ENCODE measurements at regions not wholly inside any gene's neighbourhood (a gene's known extent, or its start where the extent isn't known, plus 50 kb on each side); places are given as distances from the start of the nearest gene placed in this dataset.

DNA sequence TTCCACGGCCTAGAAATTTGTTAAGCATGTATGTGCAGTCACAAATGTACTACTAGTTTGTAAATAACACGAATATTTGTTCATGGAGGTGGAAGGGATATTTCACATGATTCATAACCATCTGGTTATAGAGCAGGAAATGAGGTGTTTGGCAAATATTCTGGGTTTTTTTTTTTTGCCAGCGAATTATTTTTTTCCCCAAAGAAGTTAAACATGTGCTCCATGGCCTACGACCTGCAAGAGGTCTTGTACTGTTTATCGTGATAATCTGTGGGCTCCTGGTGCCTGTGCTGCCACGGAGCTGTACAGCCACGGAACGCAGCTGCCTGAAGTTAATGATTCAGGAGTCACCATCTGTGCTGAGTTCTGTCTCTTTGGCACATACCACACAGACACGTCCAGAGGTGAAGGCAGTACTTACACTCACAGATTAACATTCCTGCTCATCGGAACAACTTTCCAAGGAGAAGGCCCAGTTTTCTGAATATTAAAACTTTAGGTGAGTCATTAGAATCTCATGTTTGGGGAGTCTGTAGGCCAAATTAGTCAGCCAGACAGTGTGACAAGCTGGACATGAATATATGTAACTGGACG, 156.3 kb downstream of the TMX1 start:
- DNase-seq = no peak

DNA sequence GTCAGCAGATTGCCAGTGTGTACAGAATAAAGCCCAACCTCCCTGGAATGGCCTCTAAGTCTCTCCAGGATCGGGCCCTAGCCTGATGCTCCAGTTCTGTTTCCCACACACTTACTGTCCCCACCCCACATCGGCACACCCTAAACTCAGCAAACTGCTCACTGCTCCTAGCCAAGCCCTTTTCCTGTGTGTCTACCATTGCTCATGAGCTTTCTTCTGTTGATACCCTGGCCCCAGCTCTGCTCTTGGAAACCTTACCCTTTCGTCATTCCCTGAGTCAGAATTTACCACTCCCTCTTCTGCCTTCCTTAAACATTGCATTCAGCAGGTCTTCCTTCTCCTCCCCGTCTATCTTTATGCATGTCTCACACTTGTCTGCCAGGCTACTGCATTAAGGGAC, 158.9 kb downstream of the TMX1 start:
- DNase-seq = no peak

DNA sequence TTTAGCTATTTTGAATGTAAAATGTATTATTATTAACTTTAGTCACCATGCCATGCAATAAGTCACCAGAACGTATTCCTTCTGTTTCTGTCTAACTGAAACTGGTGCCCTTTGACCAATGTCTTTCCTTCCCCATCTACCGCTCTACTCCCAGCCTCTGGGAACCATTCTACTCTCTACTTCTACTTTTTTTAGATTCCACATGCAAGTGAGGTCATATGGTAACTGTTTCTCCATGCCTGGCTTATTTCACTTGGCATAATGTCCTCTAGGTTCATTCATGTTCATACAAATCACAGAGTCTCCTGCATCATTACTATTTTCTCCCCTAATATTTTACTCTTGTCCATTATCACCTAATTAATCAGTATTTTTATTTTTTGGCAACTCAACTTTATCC, 160.1 kb downstream of the TMX1 start:
- no peak for DNase-seq

DNA sequence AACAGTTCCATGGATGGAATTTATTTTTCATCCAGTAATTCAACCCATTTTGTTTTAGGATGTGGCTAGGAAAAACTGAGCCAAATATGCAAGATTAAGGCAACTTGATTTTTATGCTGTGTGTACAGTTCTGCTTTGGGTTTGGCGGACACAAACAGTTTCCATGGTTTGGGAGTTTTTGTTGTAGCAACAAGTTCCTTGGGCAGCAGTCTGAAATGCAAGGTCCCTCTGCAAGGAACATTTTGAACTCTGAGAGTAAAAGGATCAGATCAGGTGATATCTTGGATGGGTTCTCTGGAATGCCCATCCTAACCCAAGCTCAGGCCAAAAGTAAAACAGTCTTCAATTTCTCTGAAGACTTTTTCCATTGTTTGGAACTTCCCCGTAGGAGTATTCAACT, 161.2 kb downstream of the TMX1 start:
- no peak for DNase-seq

DNA sequence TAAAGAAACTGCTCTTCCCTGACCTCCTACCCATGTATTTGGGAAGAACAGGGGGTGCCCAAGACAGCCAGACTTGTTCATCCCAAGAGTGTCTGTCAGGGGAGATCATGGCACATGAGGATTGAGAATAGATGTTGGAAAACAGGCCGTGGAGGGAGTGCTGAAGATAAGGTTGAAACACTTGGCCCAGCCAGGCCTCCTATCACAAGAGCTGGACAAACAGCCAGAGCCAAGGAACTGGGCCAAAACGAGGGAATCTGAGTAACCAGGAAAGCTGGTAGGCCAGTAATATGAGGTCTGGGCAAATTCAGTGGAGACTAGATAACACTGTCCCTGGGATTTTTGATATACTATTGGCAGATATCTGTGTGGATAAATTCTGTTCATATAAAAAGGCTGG, 161.7 kb downstream of the TMX1 start:
- no peak for DNase-seq

DNA sequence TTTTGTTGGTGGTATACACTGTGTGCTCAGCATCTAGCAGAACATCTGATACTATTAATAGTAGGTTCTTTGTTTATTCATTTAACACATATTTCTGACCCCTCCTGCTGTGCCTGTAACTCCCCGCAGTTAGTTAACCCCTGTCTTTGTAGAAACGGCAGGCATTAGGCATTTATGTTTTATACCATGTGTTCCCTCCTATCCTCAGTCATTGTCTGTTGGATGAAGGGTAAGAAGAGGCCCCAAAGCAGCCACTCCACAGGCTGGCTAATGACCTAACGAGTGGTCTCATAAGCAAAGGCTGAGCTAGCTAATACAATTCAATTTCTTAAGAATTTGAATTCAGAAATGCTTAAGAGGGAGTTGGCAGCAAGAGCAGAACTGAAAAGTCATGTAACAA, 170.8 kb downstream of the TMX1 start:
- DNase-seq = no peak

DNA sequence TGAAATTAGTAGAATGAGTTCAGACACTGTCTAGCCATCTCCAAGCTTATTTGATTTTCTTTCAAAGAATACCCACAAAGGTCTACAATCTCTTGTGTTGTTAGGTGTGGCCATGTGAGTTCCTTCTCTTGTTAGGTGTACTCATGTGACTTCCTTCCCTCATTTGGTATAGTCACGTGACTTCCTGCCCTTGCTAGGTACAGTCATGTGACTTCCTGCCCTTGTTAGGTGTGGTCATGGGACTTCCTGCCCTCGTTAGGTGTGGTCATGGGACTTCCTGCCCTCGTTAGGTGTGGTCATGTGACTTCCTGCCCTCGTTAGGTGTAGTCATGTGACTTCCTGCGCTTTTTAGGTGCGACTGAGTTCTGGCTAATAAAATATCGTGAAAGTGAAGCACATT, 179.6 kb downstream of the TMX1 start:
- no peak for DNase-seq

DNA sequence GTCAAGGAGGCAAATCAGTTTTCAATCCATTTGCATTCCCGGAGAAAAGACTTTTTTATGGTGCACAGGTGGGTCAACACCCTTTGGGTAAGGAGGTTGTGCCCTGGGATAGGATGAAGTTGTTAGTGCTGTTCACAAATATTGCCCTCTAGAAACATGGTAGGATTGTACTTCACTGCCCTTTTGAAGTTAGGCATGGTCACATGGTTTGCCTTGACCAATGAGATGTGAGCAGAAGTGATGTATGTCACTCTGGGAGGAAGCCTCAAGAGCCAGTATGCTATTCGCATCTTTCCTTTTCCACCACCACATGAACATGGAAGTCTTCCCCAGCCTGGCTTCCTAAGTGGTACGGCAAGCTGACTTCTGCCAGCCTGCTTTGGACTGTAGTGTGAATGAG, 182.7 kb downstream of the TMX1 start:
- DNase-seq = no peak

DNA sequence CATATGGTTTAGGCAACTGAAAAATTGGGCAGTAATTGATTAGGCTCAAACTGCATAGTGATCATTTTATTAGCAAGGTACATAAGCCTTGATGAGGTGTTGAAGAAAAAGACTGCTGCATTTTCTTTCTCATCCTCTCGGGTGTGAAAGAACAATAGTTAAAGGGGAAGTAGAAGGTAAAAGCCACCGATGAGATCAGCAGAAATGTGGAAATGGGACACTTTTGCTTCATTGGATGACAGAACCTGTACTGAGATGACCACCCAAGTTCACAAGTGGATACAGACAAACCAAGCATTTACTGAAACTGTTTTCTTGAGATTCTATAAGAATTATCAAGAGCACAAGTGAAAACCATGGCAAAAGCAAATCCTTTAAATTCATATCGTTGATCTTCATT, 184.0 kb downstream of the TMX1 start:
- no peak for DNase-seq

DNA sequence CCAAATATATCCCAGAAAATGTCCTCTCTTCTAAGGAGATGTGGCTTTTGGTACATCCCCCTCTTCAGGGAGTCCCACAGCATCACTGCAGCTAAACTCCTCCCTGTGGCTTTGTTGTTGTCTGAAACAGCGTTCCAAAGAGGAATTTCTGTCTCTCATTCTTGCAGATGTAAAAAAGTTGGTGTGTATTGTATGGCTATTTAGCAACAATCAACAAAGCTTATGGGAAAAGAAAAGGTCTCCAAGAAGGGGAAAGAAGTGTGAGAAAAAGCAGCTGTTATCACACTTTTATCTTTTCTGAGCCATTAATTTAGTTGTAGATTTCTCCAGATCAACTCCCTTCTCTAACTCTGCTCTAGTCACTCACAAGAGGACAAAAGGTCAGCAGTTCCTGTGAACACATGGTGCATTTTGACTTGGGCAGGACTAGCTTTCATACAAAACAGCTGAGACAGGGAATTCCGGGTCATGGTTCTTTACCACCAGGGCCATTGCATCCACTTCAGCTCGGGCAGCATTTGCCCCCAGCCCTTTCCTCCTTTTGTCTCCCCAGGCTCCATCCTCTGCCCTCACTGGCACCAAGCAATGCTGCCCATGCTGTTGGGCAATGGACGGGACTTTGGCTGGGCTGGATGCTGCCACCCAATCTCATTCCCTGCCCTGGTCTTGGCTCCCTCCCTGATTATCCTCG, 184.7 kb downstream of the TMX1 start:
- DNase-seq = peak; percentile 55

DNA sequence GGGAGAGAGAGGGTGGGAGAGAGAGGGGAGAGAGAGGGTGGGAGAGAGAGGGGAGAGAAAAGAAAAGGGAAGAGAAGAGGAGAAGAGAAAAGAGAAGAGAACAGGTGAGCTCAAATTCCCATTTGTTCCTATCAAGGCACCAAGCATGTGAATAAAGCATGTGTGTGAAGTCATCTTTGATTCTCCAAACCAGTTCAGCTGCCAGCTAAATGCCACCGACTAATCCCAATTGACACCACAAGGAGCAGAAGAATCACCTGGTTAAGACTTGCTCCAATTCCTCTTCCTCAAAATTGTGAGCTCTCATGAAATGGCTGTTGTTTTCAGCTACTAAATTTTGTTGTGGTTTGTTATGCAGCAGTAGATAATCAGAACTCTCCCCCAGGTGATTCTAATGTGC, 188.9 kb downstream of the TMX1 start:
- no peak for DNase-seq

DNA sequence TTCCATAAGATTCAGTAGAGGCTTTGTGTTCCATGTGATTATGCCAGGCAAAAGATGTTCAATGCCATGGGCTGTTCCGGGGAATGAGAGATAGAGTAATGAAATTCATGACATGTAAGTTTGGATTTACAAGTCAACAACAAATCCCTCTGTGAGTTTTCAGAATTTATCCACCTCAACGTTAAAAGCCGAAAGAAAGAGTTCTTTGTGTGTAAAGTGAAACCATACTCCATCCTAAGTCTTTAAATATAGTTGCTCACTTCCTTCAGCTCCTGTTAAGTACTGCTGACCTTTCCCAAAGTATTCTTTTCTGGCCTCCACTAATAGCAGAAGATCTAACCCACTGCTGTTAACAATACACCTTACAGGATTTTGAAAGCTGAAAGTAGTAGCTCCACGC, 190.0 kb downstream of the TMX1 start:
- no peak for DNase-seq

DNA sequence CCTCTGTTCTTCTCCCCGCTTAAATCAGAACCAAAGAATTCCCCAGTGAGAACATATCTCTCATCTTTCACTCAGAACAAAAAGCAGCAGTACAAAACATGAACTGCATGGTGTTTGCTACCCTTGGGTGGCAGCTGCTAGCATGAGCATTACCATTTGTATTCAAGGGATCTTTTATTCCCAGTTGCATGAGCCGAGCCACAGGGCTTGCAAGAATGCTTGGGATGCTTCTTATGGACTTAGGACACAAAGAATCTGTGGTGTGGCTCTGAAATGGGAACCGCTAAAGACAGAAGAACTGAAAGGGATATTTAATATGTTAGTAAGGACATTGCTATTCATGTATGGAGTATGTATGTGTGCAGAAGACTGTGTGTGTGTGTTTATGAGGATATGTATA, 190.6 kb downstream of the TMX1 start:
- DNase-seq = no peak

DNA sequence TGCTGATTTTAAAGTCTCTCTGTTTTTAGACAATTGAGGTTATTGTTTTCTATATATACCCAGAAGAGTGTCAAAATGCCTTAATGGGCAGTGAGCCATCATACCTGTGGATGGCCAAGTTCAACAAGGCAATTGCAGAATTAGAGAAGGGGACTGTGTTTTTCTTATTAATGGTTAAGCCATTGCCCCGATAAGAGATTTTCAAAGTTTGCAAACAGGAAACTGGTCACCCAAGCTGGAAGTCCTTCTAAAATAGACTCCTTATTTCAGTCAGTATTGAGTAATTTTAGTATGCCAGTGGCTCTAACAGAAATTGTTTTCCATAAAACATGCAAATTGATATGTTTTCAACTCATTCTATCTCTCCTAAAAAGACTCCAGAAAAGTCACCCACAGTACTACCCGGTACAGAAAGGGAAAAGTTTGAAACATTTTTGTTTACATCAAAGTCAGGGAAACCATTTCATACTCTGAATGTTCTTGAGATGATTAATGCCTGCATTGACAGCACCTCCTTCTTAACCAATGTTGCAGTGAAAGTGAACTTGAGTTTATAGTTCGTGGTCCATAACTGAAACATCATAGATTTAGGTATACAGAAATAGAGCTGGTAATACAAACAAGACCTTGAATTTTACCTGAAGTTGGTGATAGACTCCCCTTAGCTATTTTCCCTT, 191.1 kb downstream of the TMX1 start:
- DNase-seq = no peak

DNA sequence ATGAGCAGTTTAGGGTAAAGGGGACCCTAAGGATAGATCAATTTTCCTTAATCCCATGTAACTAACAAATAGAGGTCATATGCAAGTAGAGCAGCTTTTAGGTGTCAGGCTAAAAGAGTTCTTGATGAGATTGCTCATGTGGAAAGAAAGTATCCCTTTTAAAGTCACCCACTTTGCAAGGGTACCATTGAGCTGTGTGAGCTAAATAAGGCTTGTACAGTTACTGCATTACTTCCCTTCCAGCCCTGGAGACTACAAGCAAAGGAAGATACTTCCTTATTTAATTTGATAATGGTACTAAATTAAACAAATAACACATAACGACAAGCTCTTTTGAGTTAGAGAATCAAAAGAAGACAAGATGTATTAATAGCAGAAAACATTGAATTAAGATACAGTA, 191.7 kb downstream of the TMX1 start:
- no peak for DNase-seq

DNA sequence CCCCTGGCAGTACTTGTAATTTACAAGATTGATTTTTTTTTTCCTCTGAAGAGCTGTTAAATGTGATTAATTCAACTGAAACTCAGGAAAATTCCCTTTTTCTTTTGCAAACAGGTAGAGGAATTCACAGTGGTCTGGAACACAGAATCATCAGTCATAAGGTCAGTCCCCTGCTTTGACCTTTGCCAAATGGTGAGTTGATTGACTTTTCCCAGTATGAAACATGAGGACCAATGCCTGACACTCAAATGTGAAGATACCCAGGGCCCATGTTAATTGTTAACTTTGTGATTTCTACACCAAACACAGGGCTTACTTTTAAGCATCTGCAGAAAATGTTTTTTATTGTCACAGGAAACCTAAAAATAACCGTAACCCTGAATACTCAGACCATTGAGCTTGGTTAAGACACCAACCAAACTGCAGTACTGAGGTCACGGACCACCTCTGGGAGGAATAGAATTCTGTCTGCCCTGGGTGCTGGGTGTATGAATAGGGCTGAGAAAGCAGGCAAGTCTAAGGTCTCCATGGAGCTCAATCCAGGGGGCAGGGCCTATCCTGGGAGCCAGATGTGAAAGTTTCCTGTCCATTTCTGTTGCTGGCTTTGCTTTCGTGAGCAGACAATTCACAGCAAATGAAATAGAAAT, 192.4 kb downstream of the TMX1 start:
- no peak for DNase-seq

DNA sequence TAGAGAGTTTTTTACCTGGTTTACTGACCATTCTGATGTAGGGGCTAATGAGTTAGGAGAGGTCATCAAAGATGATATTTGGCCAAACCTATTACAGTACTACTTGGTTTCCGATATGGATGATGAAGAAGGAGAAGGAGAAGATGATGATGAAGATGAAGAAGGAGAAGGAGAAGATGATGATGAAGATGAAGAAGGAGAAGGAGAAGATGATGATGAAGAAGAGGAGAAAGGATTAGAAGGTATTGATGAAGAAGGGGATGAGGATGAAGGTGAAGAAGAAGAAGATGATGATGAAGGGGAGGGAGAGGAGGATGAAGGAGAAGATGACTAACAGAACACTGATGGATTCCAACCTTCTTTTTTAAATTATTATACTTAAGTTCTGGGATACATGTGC, 196.6 kb downstream of the TMX1 start:
- DNase-seq = no peak

DNA sequence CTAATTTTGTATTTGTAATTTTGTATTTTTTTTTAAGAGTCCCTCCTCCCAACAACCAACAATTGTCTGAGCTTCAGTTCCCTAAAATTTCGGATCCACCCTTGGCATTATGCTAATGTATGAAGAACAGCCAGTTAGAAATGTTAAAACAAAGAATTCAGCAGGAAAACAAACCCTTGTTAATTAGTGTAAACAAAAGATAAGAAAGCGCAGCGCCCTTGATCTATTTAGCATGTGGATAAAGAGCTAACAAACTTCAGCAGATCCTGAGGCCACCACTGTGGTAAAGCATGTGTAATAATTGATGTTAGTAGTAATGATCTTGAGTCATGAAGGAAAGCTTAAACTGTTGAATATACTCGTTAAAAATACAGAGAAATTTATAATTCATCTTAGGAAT, 199.8 kb downstream of the TMX1 start:
- no peak for DNase-seq

DNA sequence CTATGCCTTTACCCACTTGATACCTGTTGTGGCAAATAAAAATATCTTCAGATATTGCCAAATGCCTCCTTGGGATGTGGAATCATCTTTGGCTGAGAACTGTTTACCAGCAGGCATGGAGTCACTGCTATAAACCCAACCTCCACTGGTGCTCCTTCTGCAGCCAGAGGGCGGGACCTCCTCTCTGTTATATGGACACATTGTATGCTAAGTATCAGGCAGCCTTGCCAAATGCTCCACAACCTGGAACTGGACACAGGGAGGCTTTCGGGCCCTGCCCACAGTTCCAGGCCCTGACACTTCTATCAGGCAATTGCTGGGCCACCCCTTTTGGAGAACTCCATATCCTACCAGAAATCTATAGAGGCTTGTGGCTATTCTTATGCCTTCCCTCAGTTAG, 201.0 kb downstream of the TMX1 start:
- no peak for DNase-seq

DNA sequence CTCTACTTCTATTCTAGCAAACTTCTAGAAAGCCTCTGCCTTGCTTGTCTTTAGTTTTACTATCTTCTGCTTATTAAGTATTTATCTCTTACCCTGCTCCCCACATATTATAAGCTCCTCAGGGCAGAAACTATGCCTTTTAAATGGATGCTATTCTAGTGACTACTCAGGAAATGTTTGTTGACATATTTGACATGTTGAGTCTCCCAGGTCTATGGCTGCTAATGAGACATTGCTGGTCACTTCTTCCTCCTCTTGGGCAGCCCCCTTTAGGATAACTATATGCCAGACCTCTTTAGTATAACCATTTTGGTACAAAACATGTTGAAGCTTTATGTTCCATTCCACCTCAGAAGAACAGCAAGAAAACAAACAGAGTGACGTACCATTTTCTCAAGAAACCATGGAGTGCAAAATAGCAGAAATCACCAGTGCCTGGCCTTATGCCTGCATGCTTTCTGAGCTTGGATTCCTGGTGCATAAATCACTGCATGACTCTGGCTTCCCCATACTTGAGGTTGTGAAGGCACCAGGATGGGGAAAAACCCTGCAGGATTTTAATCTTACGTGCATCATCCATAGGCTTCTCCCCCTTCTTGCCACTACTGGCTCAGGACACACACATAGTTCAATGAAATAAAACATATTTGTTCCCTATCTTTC, 202.6 kb downstream of the TMX1 start:
- DNase-seq = no peak

DNA sequence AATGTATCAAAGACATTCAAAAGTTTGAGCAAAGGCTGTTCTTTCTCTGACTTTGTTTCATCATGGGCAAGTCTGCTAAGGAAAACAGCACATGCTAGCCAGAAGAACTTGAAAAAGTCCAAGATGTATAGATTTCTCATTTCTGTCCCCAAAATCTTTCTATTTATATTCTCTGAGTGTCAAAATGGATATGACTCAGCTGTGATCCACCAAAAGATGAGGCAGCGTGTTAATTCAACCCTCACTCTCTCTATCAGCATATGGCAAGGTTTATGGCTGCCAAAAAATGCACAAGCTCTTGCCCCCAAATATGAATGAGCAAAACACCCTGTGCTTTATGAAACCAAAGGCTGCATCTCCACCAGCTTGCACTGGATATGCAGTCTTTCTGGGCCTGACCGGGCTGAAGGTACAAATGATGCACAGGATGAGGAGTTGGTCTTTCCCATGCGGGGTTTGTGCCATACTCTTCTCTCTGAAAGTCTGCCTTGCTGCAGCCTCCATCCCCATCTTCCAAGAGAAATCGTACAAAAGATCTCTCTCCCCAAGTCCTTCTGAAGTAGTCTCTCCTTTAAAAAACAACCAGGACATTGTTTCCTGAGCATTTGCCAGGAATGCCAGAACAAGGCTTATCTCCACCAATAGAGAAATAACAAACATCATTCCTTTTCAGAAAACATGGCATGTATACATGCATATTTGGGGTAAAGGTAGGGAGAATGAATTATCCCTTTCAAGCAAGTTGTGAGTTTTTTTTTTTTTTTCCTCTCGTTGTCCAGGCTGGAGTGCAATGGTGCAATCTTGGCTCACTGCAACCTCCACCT, 203.4 kb downstream of the TMX1 start:
- no peak for DNase-seq
